ENCODE measurements at regions not wholly inside any gene's neighbourhood (a gene's known extent, or its start where the extent isn't known, plus 50 kb on each side); places are given as distances from the start of the nearest gene placed in this dataset.

- ChIA-PET POLR2A (no interaction called here), CTCF (no interaction called here)
- no peak for TF ChIP-seq CTCF (IDR thresholded peaks at IDR 0.05; ENCODE audit: insufficient read depth, low read depth, low read length)
These were observed 931.1 kb upstream of the TENM4 start for GRCh38 chr11:80371931-80372330.

GRCh38 chr11:80365980-80366379, 925.1 kb upstream of the TENM4 start:
- H3K36me3 ChIP-seq (ENCODE audit: control insufficient read depth, insufficient read depth, low read length), result no peaks in the 10 kb centered on the region
- CTCF ChIA-PET, result no interaction called here

More at GRCh38 chr11:80371931-80372330, 931.1 kb upstream of the TENM4 start:
- Histone ChIP-seq H3K36me3 (ENCODE audit: control insufficient read depth, insufficient read depth, low read length) (no peaks in the 10 kb centered on the region), H3K4me3 (ENCODE audit: low read depth, low read length) (no peak overlapping the region), H3K27me3 (ENCODE audit: control insufficient read depth, insufficient read depth, low read length) (no peaks in the 10 kb centered on the region)
- DNase-seq (ENCODE audit: low read depth), result no peak

GRCh38 chr11:80365076-80365725, 924.4 kb upstream of the TENM4 start:
- H3K4me3 ChIP-seq (ENCODE audit: low read depth, low read length), result no peak overlapping the region
- CTCF ChIA-PET, result no interaction called here
- TF ChIP-seq CTCF (IDR thresholded peaks at IDR 0.05; ENCODE audit: insufficient read depth, low read depth, low read length), result no peak
- no peaks in the 10 kb centered on the region for H3K27me3 ChIP-seq (ENCODE audit: control insufficient read depth, insufficient read depth, low read length)
- POLR2A ChIA-PET, result no interaction called here
- no peak for DNase-seq (ENCODE audit: low read depth)
- no peaks in the 10 kb centered on the region for H3K36me3 ChIP-seq (ENCODE audit: control insufficient read depth, insufficient read depth, low read length)

More at GRCh38 chr11:80365980-80366379, 925.1 kb upstream of the TENM4 start:
- POLR2A ChIA-PET, result no interaction called here
- no peaks in the 10 kb centered on the region for H3K27me3 ChIP-seq (ENCODE audit: control insufficient read depth, insufficient read depth, low read length)
- DNase-seq (ENCODE audit: low read depth), result no peak
- no peak for TF ChIP-seq CTCF (IDR thresholded peaks at IDR 0.05; ENCODE audit: insufficient read depth, low read depth, low read length)
- no peak overlapping the region for H3K4me3 ChIP-seq (ENCODE audit: low read depth, low read length)

GRCh38 chr11:80362563-80363340, 921.9 kb upstream of the TENM4 start:
- Histone ChIP-seq H3K4me3 (ENCODE audit: low read depth, low read length) (no peak overlapping the region), H3K36me3 (ENCODE audit: control insufficient read depth, insufficient read depth, low read length) (no peaks in the 10 kb centered on the region), H3K27me3 (ENCODE audit: control insufficient read depth, insufficient read depth, low read length) (no peaks in the 10 kb centered on the region)
- ChIA-PET CTCF (no interaction called here), POLR2A (no interaction called here)
- DNase-seq (ENCODE audit: low read depth), result no peak
- no peak for TF ChIP-seq CTCF (IDR thresholded peaks at IDR 0.05; ENCODE audit: insufficient read depth, low read depth, low read length)

GRCh38 chr11:80355251-80355650, 914.4 kb upstream of the TENM4 start:
- CTCF ChIA-PET, result no interaction called here
- no peak for TF ChIP-seq CTCF (IDR thresholded peaks at IDR 0.05; ENCODE audit: insufficient read depth, low read depth, low read length)
- H3K36me3 ChIP-seq (ENCODE audit: control insufficient read depth, insufficient read depth, low read length), result no peaks in the 10 kb centered on the region
- POLR2A ChIA-PET, result no interaction called here
- no peak for DNase-seq (ENCODE audit: low read depth)
- no peaks in the 10 kb centered on the region for H3K27me3 ChIP-seq (ENCODE audit: control insufficient read depth, insufficient read depth, low read length)
- no peak overlapping the region for H3K4me3 ChIP-seq (ENCODE audit: low read depth, low read length)
